Heart left ventricle (tissue), 13 donors: ENCODE measurements at regions not wholly inside any gene's neighbourhood (a gene's known extent, or its start where the extent isn't known, plus 50 kb on each side); places are given as distances from the start of the nearest gene placed in this dataset.

Experiments used
- POLR2A ChIP-seq, 2 donors: fragments of 450-650 bp; IDR thresholded peaks; one replicate each; pipeline ENCODE4 v1.6.1; 2017; ENCODE audit warnings: antibody characterized with exemption in 2 of 2, mild to moderate bottlenecking in 2 of 2, moderate library complexity in 2 of 2
- TF ChIP-seq, protein P1 (sequence below), 12 donors: fragments of 200-600 bp; sonication (generic) in 4 of 12; IDR thresholded peaks; one replicate each; pipeline versions ENCODE4 v1.5.0 to v1.8.0; 2018 to 2022; ENCODE audit warnings: antibody characterized with exemption in 12 of 12, mild to moderate bottlenecking in 5 of 12
- donor health status: ischemic (EF 13 %, LVEDD 7.1; RV severe dilation, severe dysfunction).
- donor health status: DM: no; HTN: yes; CAD: no.
- donor health status: DM: no; HTN: no; CAD: no.
- donor health status: ischemic (EF 25% LVEDD 6.9; RV normal size, moderate dysfunction).
- donor health status: ischemic (EF 25% LVEDD 5.7; RV mildly dilated, moderate dysfunction).
- donor health status: ischemic (EF 35%, LVEDD 5.7; RV mildly dilated, moderate dysfunction).
- donor health status: nonischemic (EF 11% LVEDD 7.7; RV severe dilation, severe dysfunction).
- donor health status: DM: yes; HTN: yes; CAD: no.
- donor health status: PGD.
- donor health status: ischemic (EF 29% LVEDD 5.4; RV normal size, mild dysfunction).
- donor health status: nonischemic (EF 23%, LVEDD 6.1; RV moderate dilation, normal function).

DNA sequence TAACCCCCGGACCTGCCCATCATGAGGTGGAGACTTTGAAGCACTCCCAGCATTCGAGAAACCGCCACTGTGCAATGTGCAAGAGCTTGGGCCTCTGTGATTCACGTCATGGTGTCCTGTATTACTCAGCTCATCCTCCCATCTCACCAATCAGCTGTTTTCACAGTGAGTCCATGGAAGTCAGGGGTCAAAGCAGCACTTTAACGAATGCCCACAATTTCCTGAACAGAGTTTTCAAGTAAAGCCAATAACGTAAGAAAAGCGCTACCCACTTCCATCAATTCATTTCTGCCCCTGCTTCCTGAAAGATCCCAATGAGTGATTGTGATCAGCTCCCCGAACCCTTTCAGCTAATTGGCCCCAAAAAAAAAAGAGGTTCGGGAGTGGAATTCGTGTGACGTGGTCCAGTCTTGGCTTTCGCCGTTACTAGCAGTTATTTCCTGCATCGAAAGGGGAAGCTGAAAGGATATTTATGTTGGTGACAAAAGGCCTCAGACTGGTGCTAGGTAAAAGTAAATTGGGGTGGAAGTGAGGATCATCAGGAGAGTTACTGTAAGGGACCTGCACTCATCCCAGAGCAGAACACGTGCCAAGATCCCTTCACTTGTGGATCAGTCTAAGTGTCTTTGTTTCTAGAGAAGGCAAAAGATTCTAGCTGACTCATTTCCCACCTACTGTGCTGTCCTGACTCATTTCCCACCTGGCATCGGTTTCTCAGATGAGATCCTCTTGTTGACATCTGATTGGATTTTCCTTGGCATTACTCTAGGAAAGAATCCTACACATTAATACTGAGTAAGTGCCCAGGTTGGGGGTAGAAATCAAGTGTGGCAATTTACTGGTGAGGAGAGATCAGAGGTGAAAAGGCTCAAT is 136.7 kb upstream of the NUDT7 start:
- TF ChIP-seq, protein P1, sequence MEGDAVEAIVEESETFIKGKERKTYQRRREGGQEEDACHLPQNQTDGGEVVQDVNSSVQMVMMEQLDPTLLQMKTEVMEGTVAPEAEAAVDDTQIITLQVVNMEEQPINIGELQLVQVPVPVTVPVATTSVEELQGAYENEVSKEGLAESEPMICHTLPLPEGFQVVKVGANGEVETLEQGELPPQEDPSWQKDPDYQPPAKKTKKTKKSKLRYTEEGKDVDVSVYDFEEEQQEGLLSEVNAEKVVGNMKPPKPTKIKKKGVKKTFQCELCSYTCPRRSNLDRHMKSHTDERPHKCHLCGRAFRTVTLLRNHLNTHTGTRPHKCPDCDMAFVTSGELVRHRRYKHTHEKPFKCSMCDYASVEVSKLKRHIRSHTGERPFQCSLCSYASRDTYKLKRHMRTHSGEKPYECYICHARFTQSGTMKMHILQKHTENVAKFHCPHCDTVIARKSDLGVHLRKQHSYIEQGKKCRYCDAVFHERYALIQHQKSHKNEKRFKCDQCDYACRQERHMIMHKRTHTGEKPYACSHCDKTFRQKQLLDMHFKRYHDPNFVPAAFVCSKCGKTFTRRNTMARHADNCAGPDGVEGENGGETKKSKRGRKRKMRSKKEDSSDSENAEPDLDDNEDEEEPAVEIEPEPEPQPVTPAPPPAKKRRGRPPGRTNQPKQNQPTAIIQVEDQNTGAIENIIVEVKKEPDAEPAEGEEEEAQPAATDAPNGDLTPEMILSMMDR (IDR thresholded peaks at IDR 0.05), result no peak
- TF ChIP-seq POLR2A (IDR thresholded peaks at IDR 0.05), result no peak
